NCI-H2029 treated with DMSO at 0.1 percent for 48 hours (cell line): ENCODE measurements at regions not wholly inside any gene's neighbourhood (a gene's known extent, or its start where the extent isn't known, plus 50 kb on each side); places are given as distances from the start of the nearest gene placed in this dataset.
A peak's percentile ranks its signal among the peaks of the same experiment; 100 is the strongest.

Experiments
- DNase-seq: peaks from one replicate; lab custom pipeline; 2025; lab: John Stamatoyannopoulos, UW

- DNase-seq = peak; percentile 36
Measured at GRCh38 chr6:92810913-92811312, 608.4 kb downstream of the EPHA7 start.

- no peak for DNase-seq
Measured at GRCh38 chr6:92806254-92806653, 613.1 kb downstream of the EPHA7 start.

GRCh38 chr6:92791403-92791802 is 628.0 kb downstream of the EPHA7 start:
- DNase-seq = no peak

GRCh38 chr6:92790381-92790780 is 629.0 kb downstream of the EPHA7 start:
- no peak for DNase-seq

GRCh38 chr6:92784235-92784634 is 635.1 kb downstream of the EPHA7 start:
- no peak for DNase-seq

GRCh38 chr6:92779746-92780145 is 639.6 kb downstream of the EPHA7 start:
- DNase-seq = no peak

GRCh38 chr6:92777146-92777740 is 642.1 kb downstream of the EPHA7 start:
- DNase-seq = peak; percentile 76

GRCh38 chr6:92770540-92770939 is 648.8 kb downstream of the EPHA7 start:
- no peak for DNase-seq

- peak; percentile 22 for DNase-seq
Measured at GRCh38 chr6:92767101-92767500, 652.3 kb downstream of the EPHA7 start.

- no peak for DNase-seq
Measured at GRCh38 chr6:92763680-92764079, 655.7 kb downstream of the EPHA7 start.

GRCh38 chr6:92763274-92763584 is 656.1 kb downstream of the EPHA7 start:
- no peak for DNase-seq

- DNase-seq = no peak
Measured at GRCh38 chr6:92762443-92763273, 656.7 kb downstream of the EPHA7 start.

- no peak for DNase-seq
Measured at GRCh38 chr6:92759178-92759577, 660.2 kb downstream of the EPHA7 start.

- DNase-seq = no peak
Measured at GRCh38 chr6:92757925-92758324, 661.4 kb downstream of the EPHA7 start.

- no peak for DNase-seq
Measured at GRCh38 chr6:92756912-92757311, 662.4 kb downstream of the EPHA7 start.

- DNase-seq = no peak
Measured at GRCh38 chr6:92753956-92754355, 665.4 kb downstream of the EPHA7 start.

- DNase-seq = no peak
Measured at GRCh38 chr6:92752114-92752513, 667.2 kb downstream of the EPHA7 start.

GRCh38 chr6:92748131-92748530 is 671.2 kb downstream of the EPHA7 start:
- no peak for DNase-seq

GRCh38 chr6:92737983-92738382 is 681.4 kb downstream of the EPHA7 start:
- DNase-seq = no peak

- DNase-seq = no peak
Measured at GRCh38 chr6:92723390-92723931, 695.9 kb downstream of the EPHA7 start.

- no peak for DNase-seq
Measured at GRCh38 chr6:92719773-92720172, 699.6 kb downstream of the EPHA7 start.

GRCh38 chr6:92716638-92717037 is 702.7 kb downstream of the EPHA7 start:
- DNase-seq = no peak

GRCh38 chr6:92715991-92716390 is 703.4 kb downstream of the EPHA7 start:
- no peak for DNase-seq

- DNase-seq = no peak
Measured at GRCh38 chr6:92714346-92714745, 705.0 kb downstream of the EPHA7 start.
